ENCODE measurements at regions not wholly inside any gene's neighbourhood (a gene's known extent, or its start where the extent isn't known, plus 50 kb on each side); places are given as distances from the start of the nearest gene placed in this dataset.

GRCh38 chr14:58805605-58806409 is 168.0 kb downstream of the DACT1 start:
- Histone ChIP-seq H2AFZ (ENCODE audit: low read length) (no peak overlapping the region), H2BK20ac (ENCODE audit: low read depth, low read length, poor library complexity, severe bottlenecking) (no peak overlapping the region), H3K4me1 (ENCODE audit: insufficient read depth, low read length) (no peaks in the 10 kb centered on the region), H3K9ac (ENCODE audit: extremely low read depth, insufficient read length, low read length) (no peak overlapping the region), H3K79me1 (ENCODE audit: insufficient read depth, low read depth, low read length, poor library complexity, severe bottlenecking) (no peaks in the 10 kb centered on the region), H3T11ph (ENCODE audit: low read length) (no peak overlapping the region), H3K56ac (ENCODE audit: insufficient read length, low read depth, low read length) (no peak overlapping the region), H4K5ac (ENCODE audit: insufficient read length, low read depth, low read length) (no peak overlapping the region), H3K27me3 (ENCODE audit: insufficient read depth, low read length) (no peaks in the 10 kb centered on the region), H4K8ac (replicated peaks; ENCODE audit: insufficient read length, low read depth, low read length) (no peak overlapping the region), H4K91ac (ENCODE audit: insufficient read length, low read depth, low read length) (no peak overlapping the region), H3K4ac (ENCODE audit: low read depth, low read length) (no peak overlapping the region), H2BK12ac (ENCODE audit: insufficient read length, low read depth, low read length) (no peak overlapping the region), H3K23me2 (ENCODE audit: insufficient read length, low read depth, low read length, poor library complexity, severe bottlenecking) (no peaks in the 10 kb centered on the region), H3K18ac (ENCODE audit: insufficient read length, low read depth, low read length) (no peak overlapping the region), H2BK15ac (ENCODE audit: low read depth, low read length) (no peak overlapping the region), H2BK5ac (ENCODE audit: insufficient read length, low read length) (no peak overlapping the region), H2BK120ac (ENCODE audit: low read depth, low read length, poor library complexity, severe bottlenecking) (no peak overlapping the region), H2AK5ac (ENCODE audit: insufficient read length, low read length) (no peak overlapping the region), H3K9me3 (ENCODE audit: control insufficient read depth, low read depth, low read length) (no peaks in the 10 kb centered on the region), H3K79me2 (ENCODE audit: insufficient read depth, low read length) (no peaks in the 10 kb centered on the region), H3K14ac (ENCODE audit: insufficient read depth, low read length) (no peak overlapping the region), H3K4me2 (ENCODE audit: insufficient read depth, insufficient read length, low read length) (no peak overlapping the region), H3K23ac (ENCODE audit: insufficient read length, low read depth, low read length) (no peak overlapping the region), H3K27ac (ENCODE audit: insufficient read length, low read depth, low read length) (no peak overlapping the region), H4K20me1 (ENCODE audit: control insufficient read depth, insufficient read depth, insufficient read length) (no peaks in the 10 kb centered on the region)
- H3K27me3 Mint-ChIP-seq (ENCODE audit: low read depth), result no peaks in the 10 kb centered on the region
- H3K27ac Mint-ChIP-seq, result no peak overlapping the region
- TF ChIP-seq, protein P1, sequence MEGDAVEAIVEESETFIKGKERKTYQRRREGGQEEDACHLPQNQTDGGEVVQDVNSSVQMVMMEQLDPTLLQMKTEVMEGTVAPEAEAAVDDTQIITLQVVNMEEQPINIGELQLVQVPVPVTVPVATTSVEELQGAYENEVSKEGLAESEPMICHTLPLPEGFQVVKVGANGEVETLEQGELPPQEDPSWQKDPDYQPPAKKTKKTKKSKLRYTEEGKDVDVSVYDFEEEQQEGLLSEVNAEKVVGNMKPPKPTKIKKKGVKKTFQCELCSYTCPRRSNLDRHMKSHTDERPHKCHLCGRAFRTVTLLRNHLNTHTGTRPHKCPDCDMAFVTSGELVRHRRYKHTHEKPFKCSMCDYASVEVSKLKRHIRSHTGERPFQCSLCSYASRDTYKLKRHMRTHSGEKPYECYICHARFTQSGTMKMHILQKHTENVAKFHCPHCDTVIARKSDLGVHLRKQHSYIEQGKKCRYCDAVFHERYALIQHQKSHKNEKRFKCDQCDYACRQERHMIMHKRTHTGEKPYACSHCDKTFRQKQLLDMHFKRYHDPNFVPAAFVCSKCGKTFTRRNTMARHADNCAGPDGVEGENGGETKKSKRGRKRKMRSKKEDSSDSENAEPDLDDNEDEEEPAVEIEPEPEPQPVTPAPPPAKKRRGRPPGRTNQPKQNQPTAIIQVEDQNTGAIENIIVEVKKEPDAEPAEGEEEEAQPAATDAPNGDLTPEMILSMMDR (conservative IDR thresholded peaks at IDR 0.05), result no peak
- no peak for DNase-seq
- H3K9me3 Mint-ChIP-seq, result 0 out of 5 replicates have a peak, but pooled peaks cover 0 to 3% of the 10 kb centered on the region in 2 experiments
- WGBS (ENCODE audit: extremely low coverage, insufficient read length, low lambda C conversion rate), result no CpG with 5 or more reads among the region's 6 CpGs
- H3K36me3 Mint-ChIP-seq (ENCODE audit: insufficient read depth in 1 of 3, low read depth in 3 of 3), result no peaks in the 10 kb centered on the region; a peak in 1 of 7 replicates
- H3K4me1 Mint-ChIP-seq, result no peaks in the 10 kb centered on the region
- H3K4me3 Mint-ChIP-seq, result no peak overlapping the region
